HCT116 (cell line): ENCODE measurements at regions not wholly inside any gene's neighbourhood (a gene's known extent, or its start where the extent isn't known, plus 50 kb on each side); places are given as distances from the start of the nearest gene placed in this dataset.

ENCODE experiments used
- ATAC-seq: fragments of 200-7000 bp; cut with Tn5 transposase; 2 replicates; pipeline ENCODE4 v1.9.1; 2020; ENCODE audit warnings: mild to moderate bottlenecking, moderate library complexity
- BruUV-seq: library from RNA; stranded (reverse); fragments of 400-500 nt; replicated peaks from 2 replicates; lab custom pipeline; 2021; lab: Mats Ljungman, UMichigan
- CTCF ChIA-PET: fragments of 300-600 bp; sonication (Branson Sonifier 250); formaldehyde crosslinking; loops from one replicate; lab custom pipeline; 2021; ENCODE audit warnings: antibody characterized with exemption; lab: Charles Lee
- POLR2A ChIA-PET: fragments of 300-600, 350-600 bp; sonication (Branson Sonifier 250); formaldehyde crosslinking; loops from one replicate; lab custom pipeline; 2021; ENCODE audit warnings: antibody characterized with exemption; lab: Charles Lee
- RAD21 ChIA-PET, 2 experiments: fragments of 300-600 bp; sonication (Branson Sonifier 250); formaldehyde crosslinking; loops; one replicate each; lab custom pipeline; 2023; ENCODE audit warnings: low total read pairs in 2 of 2; ENCODE audit not compliant: uncharacterized antibody in 2 of 2, unreplicated experiment in 2 of 2, low non-redundant PET in 1 of 2; lab: Charles Lee
- DNase-seq: peaks from one replicate; pipeline ENCODE4 v3.0.0-alpha.2; 2010; ENCODE audit warnings: low read depth, low spot score
- H2AFZ ChIP-seq: fragments of 200-600 bp; shearing (Covaris generic), sonication (generic); 2 replicates; pipeline ENCODE4 v1.6.1; 2017; ENCODE audit warnings: low read depth, mixed run types, mixed read lengths, antibody characterized with exemption, low read length; ENCODE audit not compliant: poor library complexity, severe bottlenecking
- H3K27ac ChIP-seq: 2 replicates; pipeline ENCODE4 v1.5.1; 2012; ENCODE audit warnings: low read depth, low read length
- H3K27me3 ChIP-seq: fragments of 200-600 bp; sonication (generic); 2 replicates; pipeline ENCODE4 v1.6.1; 2016; ENCODE audit warnings: mixed run types, low read length, mixed read lengths; ENCODE audit not compliant: insufficient read depth
- H3K36me3 ChIP-seq, 2 experiments: fragments of 200-500 bp in 1 of 2; fragments of 200-600 bp in 1 of 2; sonication (Bioruptor generic) in 1 of 2; sonication (generic) in 1 of 2; 2 replicates each; pipeline versions ENCODE4 v1.5.1 to v1.6.1; 2014 to 2016; ENCODE audit warnings: low read length in 2 of 2, inconsistent platforms in 1 of 2, mixed read lengths in 1 of 2, mixed run types in 1 of 2; ENCODE audit not compliant: insufficient read depth in 2 of 2, control insufficient read depth in 1 of 2
- H3K4me1 ChIP-seq, 2 experiments: fragments of 200-600 bp in 1 of 2; sonication (generic) in 1 of 2; 2 replicates each; pipeline versions ENCODE4 v1.5.1 to v1.6.1; 2012 to 2017; ENCODE audit warnings: low read length in 2 of 2, inconsistent platforms in 1 of 2, mild to moderate bottlenecking in 1 of 2, mixed read lengths in 1 of 2, mixed run types in 1 of 2, moderate library complexity in 1 of 2; ENCODE audit not compliant: insufficient read depth in 2 of 2, control insufficient read depth in 1 of 2
- H3K4me2 ChIP-seq: fragments of 200-600 bp; sonication (generic); 2 replicates; pipeline ENCODE4 v1.6.1; 2017; ENCODE audit warnings: mixed run types, low read length, mixed read lengths
- H3K4me3 ChIP-seq, 2 experiments: fragments of 200-600 bp in 1 of 2; sonication (generic) in 1 of 2; replicated peaks in 1 of 2; 2 replicates each; pipeline ENCODE4 v1.5.1; 2011 to 2016; ENCODE audit warnings: low read length in 2 of 2, control low read depth in 1 of 2, low read depth in 1 of 2, mild to moderate bottlenecking in 1 of 2, mixed read lengths in 1 of 2, mixed run types in 1 of 2
- H3K79me2 ChIP-seq: fragments of 200-600 bp; sonication (generic); 2 replicates; pipeline ENCODE4 v1.6.1; 2017; ENCODE audit warnings: mild to moderate bottlenecking, mixed run types, low read length, moderate library complexity, mixed read lengths; ENCODE audit not compliant: insufficient read depth
- H3K9ac ChIP-seq: fragments of 200-600 bp; sonication (generic); 2 replicates; pipeline ENCODE4 v1.6.1; 2016; ENCODE audit warnings: low read length, mixed read lengths
- H3K9me2 ChIP-seq: fragments of 200-600 bp; sonication (generic), shearing (Covaris generic); 2 replicates; pipeline ENCODE4 v1.6.1; 2017; ENCODE audit warnings: mixed run types, mild to moderate bottlenecking, moderate library complexity; ENCODE audit not compliant: insufficient read depth
- H3K9me3 ChIP-seq, 2 experiments: fragments of 200-500 bp in 1 of 2; fragments of 200-600 bp in 1 of 2; sonication (Bioruptor generic) in 1 of 2; sonication (generic) in 1 of 2; 2 replicates each; pipeline ENCODE4 v1.6.1; 2014 to 2017; ENCODE audit warnings: low read length in 2 of 2, mixed read lengths in 2 of 2, inconsistent platforms in 1 of 2, low read depth in 1 of 2, mild to moderate bottlenecking in 1 of 2, mixed run types in 1 of 2, moderate library complexity in 1 of 2; ENCODE audit not compliant: control insufficient read depth in 1 of 2, insufficient read depth in 1 of 2
- H4K20me1 ChIP-seq: fragments of 200-600 bp; sonication (generic), shearing (Covaris generic); 2 replicates; pipeline ENCODE4 v1.6.1; 2017; ENCODE audit warnings: mixed run types, mild to moderate bottlenecking, moderate library complexity; ENCODE audit not compliant: insufficient read depth
- EZH2phosphoT487 ChIP-seq: fragments of 200-600 bp; IDR thresholded peaks from 2 replicates; pipeline ENCODE4 v1.6.1; 2018; ENCODE audit warnings: antibody characterized with exemption, borderline replicate concordance
- FOSL1 ChIP-seq: IDR thresholded peaks from 2 replicates; pipeline ENCODE4 v1.6.1; 2012; ENCODE audit warnings: low read depth
- JUND ChIP-seq: IDR thresholded peaks from 2 replicates; pipeline ENCODE4 v1.6.1; 2012
- POLR2A ChIP-seq: IDR thresholded peaks from 2 replicates; pipeline ENCODE4 v1.7.0; 2011; ENCODE audit warnings: borderline replicate concordance; ENCODE audit not compliant: insufficient read depth, insufficient read length; ENCODE audit errors: extremely low read depth
- POLR2AphosphoS5 ChIP-seq: IDR thresholded peaks from 2 replicates; pipeline ENCODE4 v1.6.1; 2011; ENCODE audit warnings: mild to moderate bottlenecking, low read depth, low read length, moderate library complexity
- RAD21 ChIP-seq: IDR thresholded peaks from 2 replicates; pipeline ENCODE4 v1.6.1; 2012; ENCODE audit warnings: low read depth, mild to moderate bottlenecking
- SP1 ChIP-seq: IDR thresholded peaks from 2 replicates; pipeline ENCODE4 v1.6.1; 2012; ENCODE audit warnings: low read depth
- SRF ChIP-seq: IDR thresholded peaks from 2 replicates; pipeline ENCODE4 v1.6.1; 2012; ENCODE audit warnings: low read depth
- TCF7L2 ChIP-seq: IDR thresholded peaks from 2 replicates; pipeline ENCODE4 v1.7.0; 2011; ENCODE audit warnings: borderline replicate concordance, inconsistent platforms; ENCODE audit not compliant: insufficient read depth, insufficient read length; ENCODE audit errors: extremely low read depth
- YY1 ChIP-seq: IDR thresholded peaks from 2 replicates; pipeline ENCODE4 v1.6.1; 2011; ENCODE audit warnings: low read length, low read depth, moderate library complexity, mild to moderate bottlenecking; ENCODE audit not compliant: insufficient replicate concordance; ENCODE audit errors: extremely low read depth
- ZNF274 ChIP-seq: fragments of 200-500 bp; sonication (Bioruptor generic); IDR thresholded peaks from 2 replicates; pipeline ENCODE4 v1.6.1; 2014; ENCODE audit warnings: mild to moderate bottlenecking, low read depth, low read length, inconsistent platforms
- intact Hi-C: fragments of 100-400 bp; cut with micrococcal nuclease; formaldehyde crosslinking; loops from 2 replicates; pipeline ENCODE4 v1.10.0; 2022
- TF ChIP-seq, protein P1 (sequence below), 3 experiments: fragments of 200-600 bp in 1 of 3; sonication (generic) in 1 of 3; IDR thresholded peaks in 2 of 3; conservative IDR thresholded peaks in 1 of 3; 2 replicates each; pipeline ENCODE4 v1.5.1; 2012 to 2017; ENCODE audit warnings: low read depth in 2 of 3, low read length in 2 of 3, antibody characterized with exemption in 1 of 3, borderline replicate concordance in 1 of 3, control low read depth in 1 of 3, mild to moderate bottlenecking in 1 of 3, mixed read lengths in 1 of 3, mixed run types in 1 of 3, moderate library complexity in 1 of 3; ENCODE audit not compliant: insufficient read depth in 1 of 3
- TF ChIP-seq, protein P2 (sequence below): IDR thresholded peaks from 2 replicates; pipeline ENCODE4 v1.6.1; 2012
- TF ChIP-seq, protein P3 (sequence below): IDR thresholded peaks from 2 replicates; pipeline ENCODE4 v1.6.1; 2012; ENCODE audit warnings: low read depth

DNA sequence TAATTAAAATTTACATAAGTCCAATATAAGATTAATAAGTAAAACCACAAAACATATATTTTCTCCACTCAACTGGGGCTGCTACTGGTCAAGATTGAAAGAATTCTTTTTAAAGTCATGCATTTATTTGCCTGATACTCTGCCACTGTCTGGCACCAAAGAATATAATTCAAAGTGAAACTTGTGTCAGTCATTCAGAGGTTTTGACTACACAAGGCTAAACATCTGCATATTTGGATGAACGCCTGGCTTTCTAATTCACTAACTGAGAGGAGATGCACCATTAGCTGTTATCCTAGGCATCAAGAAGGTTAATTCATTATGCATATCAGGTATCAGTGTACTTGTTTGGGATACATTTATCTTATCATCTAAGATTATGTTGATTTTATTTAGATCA is 598.5 kb downstream of the CENPC start (continued):
- TF ChIP-seq, protein P1, sequence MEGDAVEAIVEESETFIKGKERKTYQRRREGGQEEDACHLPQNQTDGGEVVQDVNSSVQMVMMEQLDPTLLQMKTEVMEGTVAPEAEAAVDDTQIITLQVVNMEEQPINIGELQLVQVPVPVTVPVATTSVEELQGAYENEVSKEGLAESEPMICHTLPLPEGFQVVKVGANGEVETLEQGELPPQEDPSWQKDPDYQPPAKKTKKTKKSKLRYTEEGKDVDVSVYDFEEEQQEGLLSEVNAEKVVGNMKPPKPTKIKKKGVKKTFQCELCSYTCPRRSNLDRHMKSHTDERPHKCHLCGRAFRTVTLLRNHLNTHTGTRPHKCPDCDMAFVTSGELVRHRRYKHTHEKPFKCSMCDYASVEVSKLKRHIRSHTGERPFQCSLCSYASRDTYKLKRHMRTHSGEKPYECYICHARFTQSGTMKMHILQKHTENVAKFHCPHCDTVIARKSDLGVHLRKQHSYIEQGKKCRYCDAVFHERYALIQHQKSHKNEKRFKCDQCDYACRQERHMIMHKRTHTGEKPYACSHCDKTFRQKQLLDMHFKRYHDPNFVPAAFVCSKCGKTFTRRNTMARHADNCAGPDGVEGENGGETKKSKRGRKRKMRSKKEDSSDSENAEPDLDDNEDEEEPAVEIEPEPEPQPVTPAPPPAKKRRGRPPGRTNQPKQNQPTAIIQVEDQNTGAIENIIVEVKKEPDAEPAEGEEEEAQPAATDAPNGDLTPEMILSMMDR (IDR thresholded peaks at IDR 0.05 in 2 of 3, conservative IDR thresholded peaks at IDR 0.05 in 1 of 3; ENCODE audit: borderline replicate concordance in 1 of 3, insufficient read depth in 1 of 3, low read depth in 2 of 3, low read length in 2 of 3) = no peak
- TF ChIP-seq JUND (no peak), FOSL1 (no peak), EZH2phosphoT487 (no peak), POLR2AphosphoS5 (no peak)

DNA sequence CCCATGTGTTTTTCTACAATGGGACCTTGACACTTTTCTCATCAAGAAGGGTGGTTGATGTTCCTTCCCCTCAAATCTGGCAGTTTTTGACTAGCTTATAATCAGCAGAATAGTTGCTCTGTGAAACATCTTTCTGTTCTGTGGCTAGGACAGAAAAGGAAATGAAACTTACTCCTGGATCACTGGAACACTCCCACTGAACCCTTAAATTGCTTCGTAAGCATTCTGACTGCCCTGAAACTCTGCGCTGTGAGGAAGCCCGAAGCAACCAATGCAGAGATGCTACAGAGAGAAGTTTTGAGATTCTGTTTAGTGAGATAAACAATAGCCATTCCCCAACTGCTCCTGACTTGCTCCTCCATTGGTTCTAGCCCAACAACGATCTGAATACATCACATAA is 602.2 kb downstream of the CENPC start:
- Histone ChIP-seq H3K4me3 (no peak overlapping the region), H3K9me2 (no peaks in the 10 kb centered on the region), H3K9ac (no peak overlapping the region), H3K9me3 (peaks cover 6 to 14% of the 10 kb centered on the region in 2 experiments; a peak in 2 of 4 replicates), H3K36me3 (no peaks in the 10 kb centered on the region), H4K20me1 (no peaks in the 10 kb centered on the region), H3K79me2 (no peaks in the 10 kb centered on the region), H3K27me3 (no peaks in the 10 kb centered on the region), H3K27ac (no peak overlapping the region), H3K4me1 (no peaks in the 10 kb centered on the region), H2AFZ (no peak overlapping the region), H3K4me2 (no peak overlapping the region)
- ChIA-PET RAD21 (no interaction called here), POLR2A (no interaction called here), CTCF (no interaction called here)
- ATAC-seq (no peak), DNase-seq (no peak)
- no TSS peak for BruUV-seq
- intact Hi-C loops = no loop called here
- TF ChIP-seq, protein P2, sequence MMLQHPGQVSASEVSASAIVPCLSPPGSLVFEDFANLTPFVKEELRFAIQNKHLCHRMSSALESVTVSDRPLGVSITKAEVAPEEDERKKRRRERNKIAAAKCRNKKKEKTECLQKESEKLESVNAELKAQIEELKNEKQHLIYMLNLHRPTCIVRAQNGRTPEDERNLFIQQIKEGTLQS = no peak
- TF ChIP-seq ZNF274 (no peak), POLR2A (no peak), YY1 (no peak), RAD21 (no peak), EZH2phosphoT487 (no peak), FOSL1 (no peak), TCF7L2 (no peak), SP1 (no peak), SRF (no peak)
- TF ChIP-seq, protein P3, sequence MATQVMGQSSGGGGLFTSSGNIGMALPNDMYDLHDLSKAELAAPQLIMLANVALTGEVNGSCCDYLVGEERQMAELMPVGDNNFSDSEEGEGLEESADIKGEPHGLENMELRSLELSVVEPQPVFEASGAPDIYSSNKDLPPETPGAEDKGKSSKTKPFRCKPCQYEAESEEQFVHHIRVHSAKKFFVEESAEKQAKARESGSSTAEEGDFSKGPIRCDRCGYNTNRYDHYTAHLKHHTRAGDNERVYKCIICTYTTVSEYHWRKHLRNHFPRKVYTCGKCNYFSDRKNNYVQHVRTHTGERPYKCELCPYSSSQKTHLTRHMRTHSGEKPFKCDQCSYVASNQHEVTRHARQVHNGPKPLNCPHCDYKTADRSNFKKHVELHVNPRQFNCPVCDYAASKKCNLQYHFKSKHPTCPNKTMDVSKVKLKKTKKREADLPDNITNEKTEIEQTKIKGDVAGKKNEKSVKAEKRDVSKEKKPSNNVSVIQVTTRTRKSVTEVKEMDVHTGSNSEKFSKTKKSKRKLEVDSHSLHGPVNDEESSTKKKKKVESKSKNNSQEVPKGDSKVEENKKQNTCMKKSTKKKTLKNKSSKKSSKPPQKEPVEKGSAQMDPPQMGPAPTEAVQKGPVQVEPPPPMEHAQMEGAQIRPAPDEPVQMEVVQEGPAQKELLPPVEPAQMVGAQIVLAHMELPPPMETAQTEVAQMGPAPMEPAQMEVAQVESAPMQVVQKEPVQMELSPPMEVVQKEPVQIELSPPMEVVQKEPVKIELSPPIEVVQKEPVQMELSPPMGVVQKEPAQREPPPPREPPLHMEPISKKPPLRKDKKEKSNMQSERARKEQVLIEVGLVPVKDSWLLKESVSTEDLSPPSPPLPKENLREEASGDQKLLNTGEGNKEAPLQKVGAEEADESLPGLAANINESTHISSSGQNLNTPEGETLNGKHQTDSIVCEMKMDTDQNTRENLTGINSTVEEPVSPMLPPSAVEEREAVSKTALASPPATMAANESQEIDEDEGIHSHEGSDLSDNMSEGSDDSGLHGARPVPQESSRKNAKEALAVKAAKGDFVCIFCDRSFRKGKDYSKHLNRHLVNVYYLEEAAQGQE = no peak
- TF ChIP-seq, protein P1 (IDR thresholded peaks at IDR 0.05 in 2 of 3, conservative IDR thresholded peaks at IDR 0.05 in 1 of 3; ENCODE audit: borderline replicate concordance in 1 of 3, insufficient read depth in 1 of 3, low read depth in 2 of 3, low read length in 2 of 3) = no peak
